ENCODE measurements at regions not wholly inside any gene's neighbourhood (a gene's known extent, or its start where the extent isn't known, plus 50 kb on each side); places are given as distances from the start of the nearest gene placed in this dataset.

GRCh38 chr7:63927261-63927660 is 71.4 kb upstream of the ZNF722 start:
- H3K9ac ChIP-seq (ENCODE audit: low read depth, low read length) = no peak overlapping the region
- H3K27ac ChIP-seq (ENCODE audit: low read length) = no peak overlapping the region
- peaks cover 93% of the 10 kb centered on the region for H3K9me3 ChIP-seq (ENCODE audit: insufficient read depth, low read depth, low read length)
- H3K4me3 ChIP-seq (ENCODE audit: low read length) = no peak overlapping the region
- no peaks in the 10 kb centered on the region for H3K27me3 ChIP-seq (ENCODE audit: insufficient read depth, low read length)
- no peaks in the 10 kb centered on the region for H3K4me1 ChIP-seq (ENCODE audit: insufficient read depth, low read length)
- no peaks in the 10 kb centered on the region for H3K36me3 ChIP-seq (ENCODE audit: insufficient read depth, low read depth, low read length)

DNA sequence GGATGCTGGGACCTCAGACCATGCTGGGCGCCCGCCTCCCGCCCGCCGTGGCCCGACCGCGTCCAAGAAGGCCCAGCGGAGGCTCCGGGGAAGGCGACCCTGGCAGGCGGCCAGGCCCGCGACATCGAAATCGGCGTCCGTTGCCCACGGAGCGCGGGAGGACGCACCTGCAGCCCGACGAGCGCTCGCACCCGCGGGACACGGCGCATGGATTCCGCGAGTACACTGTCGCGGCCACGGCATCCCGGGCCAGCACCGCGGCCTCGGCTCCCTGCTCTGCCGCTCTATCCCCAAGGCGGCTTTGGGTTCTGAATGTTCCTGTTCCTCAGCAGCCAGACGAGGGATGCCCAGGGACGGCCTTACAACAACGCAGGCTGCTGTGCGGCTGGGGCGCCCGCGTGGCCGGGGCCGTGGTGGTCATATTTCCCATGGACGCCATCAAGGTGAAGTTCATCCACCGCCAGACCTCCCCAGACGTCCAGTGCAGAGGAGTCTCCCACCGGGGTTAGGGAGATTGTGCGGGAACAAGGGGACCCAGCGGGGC is 67.5 kb upstream of the ZNF722 start:
- Histone ChIP-seq H3K36me3 (ENCODE audit: insufficient read depth, low read depth, low read length) (no peaks in the 10 kb centered on the region), H3K4me3 (ENCODE audit: low read length) (no peak overlapping the region), H3K4me1 (ENCODE audit: insufficient read depth, low read length) (no peaks in the 10 kb centered on the region), H3K27ac (ENCODE audit: low read length) (no peak overlapping the region), H3K9me3 (ENCODE audit: insufficient read depth, low read depth, low read length) (peaks cover 84% of the 10 kb centered on the region), H3K27me3 (ENCODE audit: insufficient read depth, low read length) (no peaks in the 10 kb centered on the region), H3K9ac (ENCODE audit: low read depth, low read length) (no peak overlapping the region)

DNA sequence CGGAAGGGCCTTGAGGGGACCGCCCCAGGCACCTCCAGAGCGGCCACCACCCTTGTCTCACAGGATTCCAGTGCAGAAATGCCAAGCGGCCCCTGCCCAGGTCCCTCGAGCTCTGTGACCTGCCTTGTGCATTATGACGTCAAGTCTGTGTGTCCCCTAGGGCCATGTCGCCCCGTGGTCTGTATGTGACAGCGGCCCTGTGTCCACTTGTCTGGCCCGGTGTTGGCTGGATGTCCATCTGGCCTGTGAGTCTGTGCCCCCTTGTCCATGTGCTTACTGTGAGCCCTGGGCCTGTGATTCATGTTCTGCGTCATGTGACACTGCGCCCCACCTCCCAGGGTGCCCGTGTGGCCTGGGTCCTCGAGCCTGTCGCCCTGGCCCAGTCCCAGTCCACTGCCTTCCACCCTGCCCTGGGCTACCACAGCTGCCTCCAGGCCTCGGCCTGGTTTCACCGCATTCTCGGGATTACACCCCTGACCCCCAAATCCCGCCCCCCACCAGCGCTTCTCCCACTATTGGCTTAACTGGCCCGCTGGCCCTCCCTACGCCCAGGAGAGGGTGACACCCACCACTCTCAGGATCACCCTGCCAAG is 66.6 kb upstream of the ZNF722 start:
- Histone ChIP-seq H3K4me1 (ENCODE audit: insufficient read depth, low read length) (no peaks in the 10 kb centered on the region), H3K9me3 (ENCODE audit: insufficient read depth, low read depth, low read length) (peaks cover 84% of the 10 kb centered on the region), H3K27ac (ENCODE audit: low read length) (no peak overlapping the region)

More for the DNA sequence above, 66.6 kb upstream of the ZNF722 start:
- Histone ChIP-seq H3K36me3 (ENCODE audit: insufficient read depth, low read depth, low read length) (no peaks in the 10 kb centered on the region), H3K9ac (ENCODE audit: low read depth, low read length) (no peak overlapping the region), H3K27me3 (ENCODE audit: insufficient read depth, low read length) (no peaks in the 10 kb centered on the region), H3K4me3 (ENCODE audit: low read length) (no peak overlapping the region)
